ENCODE measurements at regions not wholly inside any gene's neighbourhood (a gene's known extent, or its start where the extent isn't known, plus 50 kb on each side); places are given as distances from the start of the nearest gene placed in this dataset.

GRCh38 chr4:162422312-162422711 is 258.5 kb upstream of the FSTL5 start:
- DNase-seq (ENCODE audit: low spot score), result no peak
- Histone ChIP-seq H3K4me3 (no peak overlapping the region), H3K36me3 (no peaks in the 10 kb centered on the region), H3K4me1 (replicated peaks) (no peaks in the 10 kb centered on the region), H3K27me3 (replicated peaks; ENCODE audit: insufficient read depth) (no peaks in the 10 kb centered on the region), H3K27ac (no peak overlapping the region), H3K9me3 (no peaks in the 10 kb centered on the region)
- TF ChIP-seq POLR2A (IDR thresholded peaks at IDR 0.05), result no peak
- TF ChIP-seq POLR2AphosphoS5 (IDR thresholded peaks at IDR 0.05), result no peak
- TF ChIP-seq, protein P1, sequence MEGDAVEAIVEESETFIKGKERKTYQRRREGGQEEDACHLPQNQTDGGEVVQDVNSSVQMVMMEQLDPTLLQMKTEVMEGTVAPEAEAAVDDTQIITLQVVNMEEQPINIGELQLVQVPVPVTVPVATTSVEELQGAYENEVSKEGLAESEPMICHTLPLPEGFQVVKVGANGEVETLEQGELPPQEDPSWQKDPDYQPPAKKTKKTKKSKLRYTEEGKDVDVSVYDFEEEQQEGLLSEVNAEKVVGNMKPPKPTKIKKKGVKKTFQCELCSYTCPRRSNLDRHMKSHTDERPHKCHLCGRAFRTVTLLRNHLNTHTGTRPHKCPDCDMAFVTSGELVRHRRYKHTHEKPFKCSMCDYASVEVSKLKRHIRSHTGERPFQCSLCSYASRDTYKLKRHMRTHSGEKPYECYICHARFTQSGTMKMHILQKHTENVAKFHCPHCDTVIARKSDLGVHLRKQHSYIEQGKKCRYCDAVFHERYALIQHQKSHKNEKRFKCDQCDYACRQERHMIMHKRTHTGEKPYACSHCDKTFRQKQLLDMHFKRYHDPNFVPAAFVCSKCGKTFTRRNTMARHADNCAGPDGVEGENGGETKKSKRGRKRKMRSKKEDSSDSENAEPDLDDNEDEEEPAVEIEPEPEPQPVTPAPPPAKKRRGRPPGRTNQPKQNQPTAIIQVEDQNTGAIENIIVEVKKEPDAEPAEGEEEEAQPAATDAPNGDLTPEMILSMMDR (IDR thresholded peaks at IDR 0.05), result no peak
- intact Hi-C loops (cut with DNase I), result no loop called here
- WGBS, result 42% methylated on average over 4 of the region's 4 CpGs

- WGBS, result 0% methylated on average over 1 of the region's 1 CpG
- intact Hi-C loops (cut with DNase I), result no loop called here
- no peak for DNase-seq (ENCODE audit: low spot score)
Observed at GRCh38 chr4:162410854-162411253, 247.1 kb upstream of the FSTL5 start.

GRCh38 chr4:162409048-162409447 is 245.2 kb upstream of the FSTL5 start:
- Histone ChIP-seq H3K36me3 (no peaks in the 10 kb centered on the region), H3K27me3 (replicated peaks; ENCODE audit: insufficient read depth) (no peaks in the 10 kb centered on the region), H3K9me3 (no peaks in the 10 kb centered on the region), H3K4me3 (no peak overlapping the region), H3K4me1 (replicated peaks) (no peaks in the 10 kb centered on the region), H3K27ac (no peak overlapping the region)
- intact Hi-C loops (cut with DNase I), result no loop called here
- DNase-seq (ENCODE audit: low spot score), result no peak
- 95% methylated on average over 16 of the region's 16 CpGs for WGBS
- TF ChIP-seq, protein P1 (IDR thresholded peaks at IDR 0.05), result no peak
- TF ChIP-seq POLR2A (IDR thresholded peaks at IDR 0.05), result no peak
- TF ChIP-seq POLR2AphosphoS5 (IDR thresholded peaks at IDR 0.05), result no peak

More at GRCh38 chr4:162410854-162411253, 247.1 kb upstream of the FSTL5 start:
- Histone ChIP-seq H3K4me3 (no peak overlapping the region), H3K27ac (no peak overlapping the region), H3K4me1 (replicated peaks) (no peaks in the 10 kb centered on the region), H3K9me3 (no peaks in the 10 kb centered on the region), H3K36me3 (no peaks in the 10 kb centered on the region), H3K27me3 (replicated peaks; ENCODE audit: insufficient read depth) (no peaks in the 10 kb centered on the region)
- TF ChIP-seq POLR2A (IDR thresholded peaks at IDR 0.05) (no peak), POLR2AphosphoS5 (IDR thresholded peaks at IDR 0.05) (no peak)
- TF ChIP-seq, protein P1 (IDR thresholded peaks at IDR 0.05), result no peak

DNA sequence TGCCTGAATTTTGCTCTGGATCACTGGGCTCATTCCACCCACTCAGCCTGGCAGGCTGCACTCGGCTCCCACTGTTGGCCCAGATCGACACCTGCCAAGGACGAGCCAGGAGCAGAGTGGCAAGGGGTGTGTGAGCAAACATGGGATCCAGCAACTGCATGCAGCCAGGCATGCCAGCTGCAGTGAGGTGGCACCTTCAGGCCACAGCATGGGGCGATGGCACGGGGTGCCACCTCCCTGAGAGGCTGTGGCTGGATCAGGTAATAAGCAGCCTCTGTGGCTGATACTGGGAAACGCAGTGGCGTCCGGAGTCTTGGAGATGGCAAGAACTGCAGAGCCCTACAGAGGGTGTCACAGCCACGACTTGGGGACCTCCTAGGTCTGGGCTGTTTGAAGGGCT is 244.5 kb upstream of the FSTL5 start:
- TF ChIP-seq POLR2A (IDR thresholded peaks at IDR 0.05), result no peak
- no peak for TF ChIP-seq POLR2AphosphoS5 (IDR thresholded peaks at IDR 0.05)
- TF ChIP-seq, protein P1 (IDR thresholded peaks at IDR 0.05), result no peak
- Histone ChIP-seq H3K9me3 (no peaks in the 10 kb centered on the region), H3K27me3 (replicated peaks; ENCODE audit: insufficient read depth) (no peaks in the 10 kb centered on the region), H3K4me1 (replicated peaks) (no peaks in the 10 kb centered on the region), H3K36me3 (no peaks in the 10 kb centered on the region), H3K27ac (no peak overlapping the region), H3K4me3 (no peak overlapping the region)
- intact Hi-C loops (cut with DNase I), result no loop called here
- 82% methylated on average over 9 of the region's 9 CpGs for WGBS
- no peak for DNase-seq (ENCODE audit: low spot score)

DNA sequence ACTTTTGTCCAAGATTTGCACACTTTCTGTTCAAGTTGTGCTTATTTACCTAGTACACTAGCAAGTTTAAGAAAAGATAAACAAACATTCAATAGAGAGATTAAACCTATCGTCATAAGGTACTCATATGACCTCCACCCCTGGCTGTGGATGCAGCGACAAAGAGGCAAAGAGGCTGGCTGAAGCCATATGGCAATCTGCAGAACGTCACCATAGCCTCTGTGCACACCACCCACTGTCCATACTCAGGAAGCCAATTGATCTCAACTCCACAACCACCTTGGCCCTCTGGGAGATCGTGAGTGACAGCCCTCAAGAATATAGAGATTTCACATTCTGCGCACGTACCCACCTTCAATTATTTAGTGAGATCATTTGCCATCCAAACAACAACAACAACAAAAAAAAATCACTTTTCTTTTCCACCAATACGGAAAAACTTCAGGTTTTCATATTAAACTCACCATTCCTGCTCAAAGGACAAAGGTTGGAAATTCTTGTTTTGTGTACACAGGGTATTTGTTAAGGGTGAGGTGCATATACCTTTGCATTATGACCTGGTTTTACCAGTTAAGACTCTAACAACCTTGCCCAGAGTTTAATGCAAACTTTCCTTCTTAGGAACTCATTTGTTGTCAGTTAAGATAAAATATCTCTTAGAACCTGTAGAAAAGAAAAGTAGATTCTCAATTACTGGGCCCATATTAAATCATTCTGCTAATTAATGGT is 243.0 kb upstream of the FSTL5 start:
- Histone ChIP-seq H3K27ac (no peak overlapping the region), H3K4me1 (replicated peaks) (no peaks in the 10 kb centered on the region), H3K27me3 (replicated peaks; ENCODE audit: insufficient read depth) (no peaks in the 10 kb centered on the region), H3K4me3 (no peak overlapping the region), H3K36me3 (no peaks in the 10 kb centered on the region), H3K9me3 (no peaks in the 10 kb centered on the region)
- WGBS, result 61% methylated on average over 7 of the region's 7 CpGs
- intact Hi-C loops (cut with DNase I), result no loop called here
- no peak for DNase-seq (ENCODE audit: low spot score)
- TF ChIP-seq POLR2A (IDR thresholded peaks at IDR 0.05) (no peak), POLR2AphosphoS5 (IDR thresholded peaks at IDR 0.05) (no peak)
- TF ChIP-seq, protein P1 (IDR thresholded peaks at IDR 0.05), result no peak
